Endothelial cell of umbilical vein (primary cell): ENCODE measurements at regions not wholly inside any gene's neighbourhood (a gene's known extent, or its start where the extent isn't known, plus 50 kb on each side); places are given as distances from the start of the nearest gene placed in this dataset.

ENCODE experiments used
- BruUV-seq: library from RNA; stranded (reverse); fragments of 400-500 nt; replicated peaks from 2 replicates; lab custom pipeline; 2021; lab: Mats Ljungman, UMichigan
- CTCF ChIA-PET: fragments of 300-600, 350-600 bp; sonication (Branson Sonifier 250); formaldehyde crosslinking; loops from one replicate; lab custom pipeline; 2021; ENCODE audit warnings: antibody characterized with exemption, inconsistent platforms; lab: Charles Lee
- POLR2A ChIA-PET: fragments of 300-600, 350-600 bp; sonication (Branson Sonifier 250); formaldehyde crosslinking; loops from one replicate; lab custom pipeline; 2021; ENCODE audit warnings: antibody characterized with exemption, inconsistent platforms; lab: Charles Lee
- DNase-seq: peaks from one replicate; pipeline ENCODE4 v3.0.0-alpha.2; 2011; ENCODE audit warnings: low read depth, low spot score
- FAIRE-seq: peaks from 2 replicates; lab custom pipeline; 2011; peaks lifted over from hg19 to GRCh38; lab: Jason Lieb, UNC
- H2AFZ ChIP-seq: 2 replicates; pipeline ENCODE4 v1.6.0; 2012; ENCODE audit warnings: low read depth, low read length, control low read depth, inconsistent platforms
- H3K27ac ChIP-seq: 2 replicates; pipeline ENCODE4 v1.5.1; 2011; ENCODE audit warnings: low read depth, mild to moderate bottlenecking, control low read depth, low read length, moderate library complexity; ENCODE audit not compliant: insufficient read depth
- H3K27me3 ChIP-seq, 2 experiments: 2 replicates each; pipeline versions ENCODE4 v1.6.0 to v1.6.1; 2011; ENCODE audit warnings: low read length in 2 of 2, mixed read lengths in 1 of 2; ENCODE audit not compliant: control insufficient read depth in 2 of 2, insufficient read depth in 2 of 2
- H3K36me3 ChIP-seq, 2 experiments: 2 replicates in 1 of 2; 3 replicates in 1 of 2; pipeline ENCODE4 v1.5.1; 2011; ENCODE audit warnings: low read length in 2 of 2, mild to moderate bottlenecking in 1 of 2, moderate library complexity in 1 of 2; ENCODE audit not compliant: control insufficient read depth in 2 of 2, insufficient read depth in 2 of 2; ENCODE audit errors: extremely low read depth in 1 of 2
- H3K4me1 ChIP-seq: 3 replicates; pipeline ENCODE4 v1.5.1; 2011; ENCODE audit warnings: mild to moderate bottlenecking, low read length; ENCODE audit not compliant: control insufficient read depth, insufficient read depth; ENCODE audit errors: extremely low read depth
- H3K4me2 ChIP-seq: 2 replicates; pipeline ENCODE4 v1.6.1; 2011; ENCODE audit warnings: low read length, control low read depth, mixed read lengths; ENCODE audit not compliant: insufficient read depth
- H3K4me3 ChIP-seq, 3 experiments: fragments of 200-600 bp in 1 of 3; sonication (generic), shearing (Covaris generic) in 1 of 3; replicated peaks in 1 of 3; 2 replicates each; pipeline ENCODE4 v1.5.1; 2011 to 2016; ENCODE audit warnings: control low read depth in 3 of 3, low read length in 3 of 3, mild to moderate bottlenecking in 2 of 3, inconsistent platforms in 1 of 3, low read depth in 1 of 3, moderate library complexity in 1 of 3; ENCODE audit not compliant: insufficient read depth in 1 of 3
- H3K79me2 ChIP-seq: 2 replicates; pipeline ENCODE4 v1.6.0; 2012; ENCODE audit warnings: low read length, inconsistent platforms; ENCODE audit not compliant: control insufficient read depth, insufficient read depth
- H3K9ac ChIP-seq: replicated peaks from 2 replicates; pipeline ENCODE3; 2011; ENCODE audit warnings: low read length, control low read depth; ENCODE audit not compliant: insufficient read depth; ENCODE audit errors: extremely low read depth
- H3K9me1 ChIP-seq: replicated peaks from 3 replicates; pipeline ENCODE4 v1.6.0; 2011; ENCODE audit warnings: mild to moderate bottlenecking, low read length; ENCODE audit not compliant: control insufficient read depth, insufficient read depth; ENCODE audit errors: extremely low read depth
- H3K9me3 ChIP-seq: replicated peaks from 2 replicates; pipeline ENCODE4 v1.5.1; 2012; ENCODE audit warnings: low read length, inconsistent platforms; ENCODE audit not compliant: control insufficient read depth, insufficient read depth
- H4K20me1 ChIP-seq: replicated peaks from 2 replicates; pipeline ENCODE3; 2011; ENCODE audit warnings: mild to moderate bottlenecking, low read length; ENCODE audit not compliant: control insufficient read depth, insufficient read depth; ENCODE audit errors: extremely low read depth
- CTCF ChIP-seq, 2 donors: IDR thresholded peaks; 1 replicate in 1 of 2; 2 replicates in 1 of 2; pipeline ENCODE4 v1.5.1; 2011; ENCODE audit warnings: low read length in 2 of 2, mild to moderate bottlenecking in 2 of 2, moderate library complexity in 2 of 2, control low read depth in 1 of 2, inconsistent platforms in 1 of 2, low read depth in 1 of 2; ENCODE audit not compliant: insufficient read depth in 1 of 2; ENCODE audit errors: extremely low read depth in 1 of 2
- EZH2 ChIP-seq: IDR thresholded peaks from 2 replicates; pipeline ENCODE4 v1.6.1; 2012; ENCODE audit warnings: borderline replicate concordance, low read depth, mild to moderate bottlenecking, moderate library complexity, low read length, inconsistent platforms; ENCODE audit not compliant: severe bottlenecking
- FOS ChIP-seq: IDR thresholded peaks from 2 replicates; pipeline ENCODE4 v1.6.1; 2011; ENCODE audit warnings: mild to moderate bottlenecking, low read length, moderate library complexity, borderline replicate concordance; ENCODE audit not compliant: insufficient read depth
- GATA2 ChIP-seq: IDR thresholded peaks from 2 replicates; pipeline ENCODE4 v1.7.0; 2011; ENCODE audit warnings: low read depth, mild to moderate bottlenecking, moderate library complexity, mixed read lengths, low read length; ENCODE audit not compliant: insufficient read length, insufficient read depth
- JUN ChIP-seq: IDR thresholded peaks from 2 replicates; pipeline ENCODE4 v1.6.1; 2011; ENCODE audit warnings: borderline replicate concordance, low read depth; ENCODE audit not compliant: insufficient read length, insufficient read depth
- MAX ChIP-seq: IDR thresholded peaks from 2 replicates; pipeline ENCODE4 v1.6.1; 2011; ENCODE audit not compliant: insufficient read depth, insufficient read length
- MYC ChIP-seq: IDR thresholded peaks from one replicate; pipeline ENCODE4 v1.6.1; 2011; ENCODE audit warnings: mild to moderate bottlenecking, low read depth, low read length
- POLR2AphosphoS5 ChIP-seq: IDR thresholded peaks from 2 replicates; pipeline ENCODE4 v1.6.1; 2012; ENCODE audit warnings: low read depth, mild to moderate bottlenecking, control low read depth, low read length, moderate library complexity; ENCODE audit not compliant: insufficient read depth
- dilution Hi-C: fragments of 300-500 bp; cut with MboI; formaldehyde crosslinking; loops from one replicate; pipeline ENCODE4 v1.15.0; 2019; ENCODE audit warnings: low sequenced_read_pairs; ENCODE audit not compliant: extremely low pct_ligation_motif_present
- intact Hi-C: fragments of 100-400 bp; cut with micrococcal nuclease; formaldehyde crosslinking; loops from one replicate; pipeline ENCODE4 v1.10.0; 2022

DNA sequence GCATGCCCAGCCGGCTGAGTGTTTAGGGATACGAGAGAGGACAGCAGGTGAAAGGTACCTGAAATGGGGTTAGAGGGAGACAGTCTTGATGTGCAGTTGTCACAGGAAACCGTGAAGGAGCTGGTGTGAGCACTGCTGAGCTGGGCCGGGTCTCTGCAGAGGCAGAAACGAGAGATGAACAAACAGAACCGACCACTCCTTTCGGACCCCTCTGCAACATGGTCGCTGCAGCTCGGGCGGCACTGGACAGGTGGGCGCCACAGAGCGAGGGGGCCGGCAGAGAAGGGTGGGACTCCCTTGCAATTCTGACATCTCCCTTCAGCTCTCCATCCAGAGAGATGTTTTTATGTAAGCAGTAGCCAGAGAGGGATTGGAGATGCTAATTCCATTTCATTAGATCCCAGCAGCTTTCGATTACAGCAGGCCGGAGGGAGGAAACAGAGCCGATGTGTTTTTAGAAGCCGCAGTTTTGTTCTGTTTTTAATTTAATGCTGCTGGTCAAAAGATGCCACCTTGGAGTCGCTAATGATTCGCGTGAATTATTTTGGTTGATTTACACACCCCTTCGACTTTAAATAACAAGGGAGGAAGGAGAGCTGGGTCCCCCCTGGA lies 86.3 kb upstream of the RPL38 start:
- H3K4me2 ChIP-seq, result no peak overlapping the region
- H3K4me1 ChIP-seq, result no peaks in the 10 kb centered on the region
- H3K27me3 ChIP-seq, result no peaks in the 10 kb centered on the region
- ChIA-PET POLR2A (no interaction called here), CTCF (no interaction called here)
- no peaks in the 10 kb centered on the region for H3K9me3 ChIP-seq
- no peak overlapping the region for H3K4me3 ChIP-seq
- no peak for TF ChIP-seq EZH2
- no peak for TF ChIP-seq POLR2AphosphoS5
- no peak for TF ChIP-seq MAX
- TF ChIP-seq JUN, result no peak
- TF ChIP-seq GATA2, result no peak
- no peak for TF ChIP-seq CTCF (IDR thresholded peaks at IDR 0.05; ENCODE audit: extremely low read depth in 1 of 2, insufficient read depth in 1 of 2, low read depth in 1 of 2, low read length in 2 of 2)
- no peak for TF ChIP-seq MYC
- no peak for TF ChIP-seq FOS
- no peak overlapping the region for H3K9ac ChIP-seq
- H3K9me1 ChIP-seq, result no peaks in the 10 kb centered on the region
- H3K79me2 ChIP-seq, result no peaks in the 10 kb centered on the region
- H3K36me3 ChIP-seq, result no peaks in the 10 kb centered on the region
- dilution Hi-C loops (no loop called here), intact Hi-C loops (no loop called here)
- no TSS peak for BruUV-seq
- no peak overlapping the region for H3K27ac ChIP-seq
- no peak overlapping the region for H2AFZ ChIP-seq
- DNase-seq (no peak), FAIRE-seq (no peak)
- H4K20me1 ChIP-seq, result no peaks in the 10 kb centered on the region
